CD4-positive, CD25-positive, alpha-beta regulatory T cell (primary cell): ENCODE measurements at regions not wholly inside any gene's neighbourhood (a gene's known extent, or its start where the extent isn't known, plus 50 kb on each side); places are given as distances from the start of the nearest gene placed in this dataset.
"Not testable (repeated sequence)": the region's sequence is repeated elsewhere in the genome, so short reads cannot be mapped to it uniquely, and the experiment has no call there.

Experiments used
- ATAC-seq, 2 donors: fragments of 150-1000 bp; cut with Tn5 transposase; one replicate each; pipeline ENCODE4 v1.10.0; 2021; ENCODE audit warnings: low read depth in 2 of 2, moderate number of reproducible peaks in 2 of 2, moderate library complexity in 1 of 2
- DNase-seq, 3 donors: peaks; one replicate each; pipeline versions ENCODE4 v3.0.0 to v3.0.0-alpha.2; 2012 to 2022; ENCODE audit warnings: mixed read lengths in 1 of 3
- H3K27ac ChIP-seq: one replicate; pipeline ENCODE4 v1.7.0; 2013; ENCODE audit warnings: mild to moderate bottlenecking, low read length; ENCODE audit not compliant: insufficient read depth, poor library complexity, severe bottlenecking
- H3K27me3 ChIP-seq: one replicate; pipeline ENCODE4 v1.7.0; 2013; ENCODE audit warnings: low read length; ENCODE audit not compliant: control insufficient read depth, insufficient read depth
- H3K36me3 ChIP-seq: one replicate; pipeline ENCODE4 v1.7.0; 2013; ENCODE audit warnings: mild to moderate bottlenecking, low read length, moderate library complexity; ENCODE audit not compliant: control insufficient read depth, insufficient read depth
- H3K4me1 ChIP-seq: 2 replicates; pipeline ENCODE4 v1.7.0; 2013; ENCODE audit warnings: mild to moderate bottlenecking, low read length; ENCODE audit not compliant: insufficient read depth, control insufficient read depth, poor library complexity, severe bottlenecking
- H3K4me3 ChIP-seq: one replicate; pipeline ENCODE4 v1.7.0; 2013; ENCODE audit warnings: low read depth, mild to moderate bottlenecking, low read length, moderate library complexity
- H3K9me3 ChIP-seq, 2 experiments: 1 replicate in 1 of 2; 2 replicates in 1 of 2; pipeline ENCODE4 v1.7.0; 2013; ENCODE audit warnings: low read length in 2 of 2, mild to moderate bottlenecking in 1 of 2, moderate library complexity in 1 of 2; ENCODE audit not compliant: control insufficient read depth in 2 of 2
- H3K27ac Mint-ChIP-seq, 3 donors: one replicate each; pipeline ENCODE4 v1.8.0; 2020 to 2022; ENCODE audit warnings: mild to moderate bottlenecking in 3 of 3, mixed read lengths in 3 of 3, moderate library complexity in 2 of 3
- H3K27me3 Mint-ChIP-seq: one replicate; pipeline ENCODE4 v1.8.0; 2022; ENCODE audit warnings: mild to moderate bottlenecking, mixed read lengths
- H3K36me3 Mint-ChIP-seq: one replicate; pipeline ENCODE4 v1.8.0; 2020; ENCODE audit warnings: mixed read lengths
- H3K4me1 Mint-ChIP-seq, 4 donors: one replicate each; pipeline ENCODE4 v1.8.0; 2020 to 2022; ENCODE audit warnings: mixed read lengths in 4 of 4, mild to moderate bottlenecking in 1 of 4
- H3K4me3 Mint-ChIP-seq, 4 donors: one replicate each; pipeline ENCODE4 v1.8.0; 2020 to 2022; ENCODE audit warnings: mild to moderate bottlenecking in 4 of 4, mixed read lengths in 4 of 4, moderate library complexity in 3 of 4
- H3K9me3 Mint-ChIP-seq, 7 donors: one replicate each; pipeline ENCODE4 v1.8.0; 2020 to 2022; ENCODE audit warnings: mixed read lengths in 7 of 7, mild to moderate bottlenecking in 3 of 7, moderate library complexity in 2 of 7

DNA sequence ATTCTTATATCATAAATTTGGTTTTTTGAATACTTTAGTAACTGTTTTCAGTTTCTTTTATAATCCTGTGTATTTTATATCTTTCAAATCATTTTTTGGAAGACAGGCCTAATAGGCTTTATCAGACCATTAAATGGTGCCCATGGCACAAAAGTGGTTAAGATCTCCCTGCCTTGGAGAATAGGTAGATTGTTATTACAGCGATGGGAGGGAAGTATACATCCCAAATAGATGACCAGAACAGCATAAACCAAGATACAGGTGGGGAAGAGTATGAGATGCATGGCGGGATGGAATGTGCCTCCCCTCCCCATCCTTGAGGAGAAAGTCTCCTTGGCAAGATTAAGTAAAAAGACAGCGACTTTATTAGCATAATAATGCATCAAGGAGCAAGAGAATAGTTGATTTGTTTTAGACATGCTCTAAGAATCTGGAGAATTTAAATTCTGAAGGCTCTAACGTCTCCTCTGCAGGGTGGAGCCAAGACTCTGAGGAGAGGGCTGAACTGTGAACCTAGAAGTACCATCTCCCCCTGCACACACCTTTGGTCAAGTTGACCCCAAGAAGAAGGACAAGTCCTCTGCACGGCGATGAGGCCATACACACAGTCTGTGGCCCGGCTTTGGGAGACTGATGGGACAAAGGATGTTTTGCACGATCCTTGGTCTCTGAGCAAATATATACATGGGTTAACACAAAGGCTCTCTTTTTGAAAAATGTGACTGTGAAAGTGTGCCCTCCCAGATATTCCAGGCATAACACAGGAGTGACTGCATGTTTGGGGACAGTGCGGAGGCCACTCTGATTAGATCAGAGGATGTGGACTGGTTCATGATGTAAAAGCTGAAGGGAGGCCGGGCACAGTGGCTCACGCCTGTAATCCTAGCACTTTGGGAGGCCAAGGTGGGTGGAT lies 61.1 kb upstream of the SLC35C1 start:
- no peaks in the 10 kb centered on the region for H3K36me3 Mint-ChIP-seq
- H3K9me3 Mint-ChIP-seq: peaks cover 0 to 2% (median 0%) of the 10 kb centered on the region in 7 donors
- no peak overlapping the region for H3K4me3 Mint-ChIP-seq
- ATAC-seq: no peak
- H3K27me3 Mint-ChIP-seq: no peaks in the 10 kb centered on the region
- Histone ChIP-seq H3K27me3 (no peaks in the 10 kb centered on the region), H3K4me1 (no peaks in the 10 kb centered on the region), H3K27ac (no peak overlapping the region), H3K9me3 (no peaks in the 10 kb centered on the region), H3K36me3 (no peaks in the 10 kb centered on the region), H3K4me3 (no peak overlapping the region)
- H3K4me1 Mint-ChIP-seq: no peaks in the 10 kb centered on the region
- DNase-seq: no peak
- no peak overlapping the region for H3K27ac Mint-ChIP-seq

DNA sequence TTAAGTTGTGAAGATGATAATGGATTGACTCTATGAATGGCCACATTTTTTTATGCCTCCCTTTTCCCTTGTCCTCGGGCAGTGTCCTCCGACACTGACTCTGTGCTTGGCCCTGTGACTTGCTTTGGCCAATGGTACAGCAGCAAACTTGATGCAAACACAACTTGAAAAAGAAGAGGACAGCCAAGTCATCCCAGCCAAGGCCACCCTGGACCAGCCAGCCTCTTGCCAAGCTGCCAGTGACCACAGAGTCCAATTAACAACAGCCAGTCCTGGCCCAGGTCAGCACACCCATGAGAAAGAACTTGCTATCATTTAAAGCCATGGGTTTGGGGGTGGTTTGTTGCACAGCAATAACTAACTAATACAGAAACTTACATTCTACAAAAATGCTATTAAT lies 63.4 kb upstream of the SLC35C1 start:
- Mint-ChIP-seq H3K4me1 (no peaks in the 10 kb centered on the region), H3K4me3 (no peak overlapping the region), H3K36me3 (no peaks in the 10 kb centered on the region), H3K27ac (no peak overlapping the region), H3K9me3 (peaks cover 0 to 3% (median 0%) of the 10 kb centered on the region in 7 donors), H3K27me3 (peaks cover 6% of the 10 kb centered on the region)
- Histone ChIP-seq H3K4me3 (no peak overlapping the region), H3K27me3 (no peaks in the 10 kb centered on the region), H3K27ac (no peak overlapping the region), H3K4me1 (no peaks in the 10 kb centered on the region), H3K36me3 (no peaks in the 10 kb centered on the region), H3K9me3 (no peaks in the 10 kb centered on the region)
- DNase-seq (no peak), ATAC-seq (no peak)

DNA sequence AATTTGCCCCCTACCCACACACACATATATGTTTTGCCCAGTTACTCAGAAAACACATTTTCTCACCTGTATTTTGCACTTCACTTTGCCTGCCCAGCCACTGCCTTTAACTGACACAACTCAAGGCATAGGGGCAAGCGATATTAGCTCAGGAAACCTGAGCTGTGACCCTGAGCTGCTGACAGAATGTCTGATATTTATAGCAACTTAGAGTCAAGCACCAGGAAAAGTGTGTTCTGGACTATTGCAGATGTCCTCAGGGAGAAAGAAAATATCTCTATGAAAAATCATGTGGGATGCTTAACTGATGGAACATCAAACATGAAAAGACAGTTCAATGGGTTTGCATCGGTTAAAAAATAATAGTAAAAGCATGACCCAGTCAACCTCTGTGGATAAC lies 63.9 kb upstream of the SLC35C1 start:
- Histone ChIP-seq H3K27me3 (peaks cover 4% of the 10 kb centered on the region), H3K4me1 (no peaks in the 10 kb centered on the region), H3K36me3 (no peaks in the 10 kb centered on the region), H3K9me3 (no peaks in the 10 kb centered on the region), H3K4me3 (no peak overlapping the region), H3K27ac (no peak overlapping the region)
- H3K4me1 Mint-ChIP-seq: no peaks in the 10 kb centered on the region
- no peak overlapping the region for H3K4me3 Mint-ChIP-seq
- DNase-seq: no peak
- ATAC-seq: no peak
- peaks cover 0 to 3% (median 0%) of the 10 kb centered on the region in 7 donors for H3K9me3 Mint-ChIP-seq
- H3K27ac Mint-ChIP-seq: no peak overlapping the region
- H3K36me3 Mint-ChIP-seq: no peaks in the 10 kb centered on the region
- H3K27me3 Mint-ChIP-seq: peaks cover 6% of the 10 kb centered on the region

DNA sequence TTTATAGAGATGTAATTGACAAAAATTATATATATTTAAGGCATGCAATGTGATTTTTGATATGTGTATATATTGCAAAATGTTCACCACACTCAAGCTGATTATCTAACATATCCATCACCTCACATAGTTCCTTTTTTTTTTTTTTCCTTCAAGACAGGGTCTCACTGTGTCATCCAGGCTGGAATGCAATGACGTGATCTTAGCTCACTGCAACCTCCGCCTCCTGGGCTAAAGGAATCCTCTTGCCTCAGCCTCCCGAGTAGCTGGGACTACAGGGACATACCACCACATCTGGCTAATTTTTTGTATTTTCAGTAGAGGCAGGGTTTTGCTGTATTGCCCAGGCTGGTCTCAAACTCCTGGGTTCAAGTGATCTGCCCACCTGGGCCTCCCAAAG lies 65.1 kb upstream of the SLC35C1 start:
- Histone ChIP-seq H3K27me3 (peaks cover 6% of the 10 kb centered on the region), H3K36me3 (no peaks in the 10 kb centered on the region), H3K4me3 (no peak overlapping the region), H3K27ac (no peak overlapping the region), H3K4me1 (no peaks in the 10 kb centered on the region), H3K9me3 (no peaks in the 10 kb centered on the region)
- Mint-ChIP-seq H3K9me3 (peaks cover 0 to 3% (median 0%) of the 10 kb centered on the region in 7 donors), H3K4me1 (no peaks in the 10 kb centered on the region), H3K27ac (no peak overlapping the region), H3K4me3 (no peak overlapping the region), H3K36me3 (no peaks in the 10 kb centered on the region), H3K27me3 (peaks cover 6% of the 10 kb centered on the region)
- ATAC-seq (no peak), DNase-seq (no peak)

DNA sequence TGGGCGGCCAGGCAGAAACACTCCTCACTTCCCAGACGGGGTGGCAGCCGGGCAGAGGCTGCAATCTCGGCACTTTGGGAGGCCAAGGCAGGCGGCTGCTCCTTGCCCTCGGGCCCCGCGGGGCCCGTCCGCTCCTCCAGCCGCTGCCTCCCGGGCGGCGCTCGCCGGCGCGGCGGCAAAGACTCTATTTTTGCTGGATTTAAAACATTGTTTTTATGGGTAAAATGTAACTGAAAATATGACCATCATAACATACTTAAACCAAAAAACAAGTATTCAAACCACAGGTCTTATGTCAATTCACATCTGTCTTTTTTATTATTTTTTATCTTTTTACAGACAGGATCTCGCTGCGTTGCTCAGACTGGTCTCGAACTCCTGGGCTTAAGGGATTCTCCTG lies 65.9 kb upstream of the SLC35C1 start:
- H3K4me3 ChIP-seq, H3K4me1 Mint-ChIP-seq, H3K4me3 Mint-ChIP-seq, ATAC-seq, H3K36me3 ChIP-seq, H3K27ac ChIP-seq, H3K36me3 Mint-ChIP-seq, H3K27me3 ChIP-seq, H3K9me3 ChIP-seq, H3K27ac Mint-ChIP-seq, DNase-seq, H3K9me3 Mint-ChIP-seq, H3K4me1 ChIP-seq: not testable (repeated sequence)
- peaks cover 10% of the 10 kb centered on the region for H3K27me3 Mint-ChIP-seq

DNA sequence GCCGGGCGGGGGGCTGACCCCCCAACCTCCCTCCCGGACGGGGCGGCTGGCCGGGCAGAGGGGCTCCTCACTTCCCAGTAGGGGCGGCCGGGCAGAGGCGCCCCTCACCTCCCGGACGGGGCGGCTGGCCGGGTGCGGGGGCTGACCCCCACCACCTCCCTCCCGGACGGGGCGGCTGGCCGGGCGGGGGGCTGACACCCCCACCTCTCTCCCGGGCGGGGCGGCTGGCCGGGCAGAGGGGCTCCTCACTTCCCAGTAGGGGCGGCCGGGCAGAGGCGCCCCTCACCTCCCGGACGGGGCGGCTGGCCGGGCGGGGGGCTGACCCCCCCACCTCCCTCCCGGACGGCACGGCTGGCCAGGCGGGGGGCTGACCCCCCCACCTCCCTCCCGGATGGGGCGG lies 66.8 kb upstream of the SLC35C1 start:
- H3K27me3 Mint-ChIP-seq: peaks cover 10% of the 10 kb centered on the region
- not testable (repeated sequence) for H3K9me3 Mint-ChIP-seq, H3K4me1 ChIP-seq, H3K4me1 Mint-ChIP-seq, DNase-seq, H3K4me3 ChIP-seq, H3K36me3 ChIP-seq, H3K27ac ChIP-seq, H3K27me3 ChIP-seq, ATAC-seq, H3K27ac Mint-ChIP-seq, H3K9me3 ChIP-seq, H3K36me3 Mint-ChIP-seq, H3K4me3 Mint-ChIP-seq

DNA sequence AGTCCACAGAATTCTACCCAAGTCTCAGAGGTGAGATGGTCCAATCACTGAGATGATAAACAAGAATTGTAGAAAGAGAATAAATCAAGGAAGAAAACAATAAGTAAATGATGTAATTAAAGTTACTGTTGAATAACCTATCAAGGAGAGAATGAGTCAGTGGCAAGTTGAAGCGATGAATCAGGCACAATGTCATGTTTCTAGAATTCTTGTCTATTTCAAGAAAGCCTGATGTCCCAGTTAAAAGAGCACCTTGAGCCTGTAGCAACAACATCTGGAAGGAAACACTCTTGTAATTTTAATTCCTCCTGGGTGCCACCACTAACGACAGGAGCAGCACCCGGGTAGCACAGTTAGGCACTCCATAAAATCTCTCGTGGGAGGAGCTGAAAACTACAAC lies 67.9 kb upstream of the SLC35C1 start:
- Histone ChIP-seq H3K27ac (no peak overlapping the region), H3K36me3 (no peaks in the 10 kb centered on the region), H3K9me3 (no peaks in the 10 kb centered on the region), H3K4me3 (no peak overlapping the region), H3K4me1 (no peaks in the 10 kb centered on the region), H3K27me3 (peaks cover 6% of the 10 kb centered on the region)
- peaks cover 10% of the 10 kb centered on the region for H3K27me3 Mint-ChIP-seq
- no peak for ATAC-seq
- no peaks in the 10 kb centered on the region for H3K36me3 Mint-ChIP-seq
- H3K4me3 Mint-ChIP-seq: no peak overlapping the region
- H3K27ac Mint-ChIP-seq: no peak overlapping the region
- no peaks in the 10 kb centered on the region for H3K4me1 Mint-ChIP-seq
- H3K9me3 Mint-ChIP-seq: peaks cover 0 to 3% (median 0%) of the 10 kb centered on the region in 7 donors
- DNase-seq: no peak

DNA sequence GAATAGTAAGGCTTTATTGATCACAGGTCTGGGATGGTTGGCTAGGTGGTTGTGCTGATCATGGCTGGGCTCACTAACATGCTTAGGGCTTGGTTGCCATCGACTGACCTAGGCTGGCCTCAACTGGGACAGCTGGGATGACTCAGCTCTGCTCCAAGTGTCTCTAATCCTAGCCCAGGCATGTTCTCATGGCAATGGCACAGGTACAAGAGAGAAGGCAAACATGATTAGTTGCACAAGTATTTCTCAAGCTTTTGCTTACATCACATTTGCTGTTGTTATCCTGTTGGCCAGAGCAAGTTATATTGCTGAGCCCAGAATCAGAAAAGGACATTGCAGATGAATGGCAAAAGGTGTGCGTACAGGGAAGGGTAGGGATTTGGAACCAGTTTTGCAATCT lies 68.5 kb upstream of the SLC35C1 start:
- ATAC-seq (no peak), DNase-seq (no peak)
- H3K27me3 ChIP-seq: peaks cover 6% of the 10 kb centered on the region
- no peaks in the 10 kb centered on the region for H3K9me3 ChIP-seq
- no peaks in the 10 kb centered on the region for H3K36me3 Mint-ChIP-seq
- H3K27ac Mint-ChIP-seq: no peak overlapping the region
- peaks cover 10% of the 10 kb centered on the region for H3K27me3 Mint-ChIP-seq
- peaks cover 0 to 3% (median 0%) of the 10 kb centered on the region in 7 donors for H3K9me3 Mint-ChIP-seq
- no peaks in the 10 kb centered on the region for H3K4me1 Mint-ChIP-seq
- H3K4me3 ChIP-seq: no peak overlapping the region
- no peaks in the 10 kb centered on the region for H3K4me1 ChIP-seq
- no peak overlapping the region for H3K27ac ChIP-seq
- no peak overlapping the region for H3K4me3 Mint-ChIP-seq
- H3K36me3 ChIP-seq: no peaks in the 10 kb centered on the region
